ENCODE measurements at regions not wholly inside any gene's neighbourhood (a gene's known extent, or its start where the extent isn't known, plus 50 kb on each side); places are given as distances from the start of the nearest gene placed in this dataset.
"Not testable (repeated sequence)": the region's sequence is repeated elsewhere in the genome, so short reads cannot be mapped to it uniquely, and the experiment has no call there.

GRCh38 chr20:7171911-7172310 is 404.4 kb downstream of the BMP2 start:
- DNase-seq (ENCODE audit: low spot score) = peak; percentile 89

DNA sequence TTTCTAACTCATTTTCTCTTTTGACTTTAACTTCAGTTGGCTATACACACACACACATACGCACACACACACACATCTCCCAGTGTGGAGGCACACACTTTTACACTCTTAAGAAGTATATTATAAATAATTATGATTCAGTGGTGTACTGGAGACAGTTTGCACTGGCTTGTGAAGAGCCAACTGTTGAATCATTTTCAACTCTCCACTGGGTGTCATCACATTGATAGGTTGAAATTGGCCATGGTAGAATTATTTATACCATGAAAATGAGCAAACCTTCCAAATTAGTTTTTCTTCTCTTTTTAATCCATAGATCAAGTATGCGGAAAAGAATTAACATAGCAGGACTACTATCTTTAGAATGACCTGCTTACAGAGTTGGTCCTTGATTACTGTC is 407.1 kb downstream of the BMP2 start:
- DNase-seq (ENCODE audit: low spot score) = no peak

DNA sequence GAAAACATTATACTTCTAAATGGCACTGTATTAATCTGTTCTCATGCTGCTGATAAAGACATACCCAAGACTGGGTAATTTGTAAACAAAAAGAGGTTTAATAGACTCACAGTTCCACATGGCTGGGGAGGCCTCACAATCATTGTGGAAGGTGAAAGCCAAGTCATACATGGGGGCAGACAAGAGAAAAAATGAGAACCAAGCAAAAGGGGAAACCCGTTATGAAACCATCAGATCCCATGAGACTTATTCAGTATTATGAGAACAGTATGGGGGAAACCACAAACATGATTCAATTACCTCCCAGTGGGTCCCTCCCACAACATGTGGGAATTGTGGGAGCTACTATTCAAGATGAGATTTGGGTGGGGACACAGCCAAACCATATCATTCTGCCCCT is 408.3 kb downstream of the BMP2 start:
- not testable (repeated sequence) for DNase-seq (ENCODE audit: low spot score)

GRCh38 chr20:7178004-7178403 is 410.5 kb downstream of the BMP2 start:
- DNase-seq (ENCODE audit: low spot score) = no peak

- DNase-seq (ENCODE audit: low spot score) = peak; percentile 13
Measured at GRCh38 chr20:7180256-7181045, 413.0 kb downstream of the BMP2 start.

- DNase-seq (ENCODE audit: low spot score) = no peak
Measured at GRCh38 chr20:7189231-7189630, 421.7 kb downstream of the BMP2 start.

DNA sequence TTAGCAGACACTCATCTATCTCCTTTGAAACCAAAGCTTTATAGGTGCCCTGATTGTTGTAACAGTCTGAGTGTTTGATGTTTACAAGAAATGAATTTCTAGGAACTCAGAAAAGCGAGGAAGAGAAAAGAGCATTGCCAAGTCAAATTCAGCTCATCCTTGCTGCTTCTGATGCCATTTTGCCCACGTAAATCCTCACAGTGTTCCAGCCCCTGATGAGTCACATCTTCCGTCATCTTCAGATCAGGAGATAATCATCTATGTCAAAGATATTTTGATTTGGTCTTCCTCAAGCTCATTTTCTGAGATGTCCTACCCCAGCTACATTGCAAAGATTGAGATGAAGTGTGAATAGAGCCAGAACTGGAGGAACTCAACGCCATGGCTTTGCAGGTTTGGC is 426.2 kb downstream of the BMP2 start:
- DNase-seq (ENCODE audit: low spot score) = no peak

DNA sequence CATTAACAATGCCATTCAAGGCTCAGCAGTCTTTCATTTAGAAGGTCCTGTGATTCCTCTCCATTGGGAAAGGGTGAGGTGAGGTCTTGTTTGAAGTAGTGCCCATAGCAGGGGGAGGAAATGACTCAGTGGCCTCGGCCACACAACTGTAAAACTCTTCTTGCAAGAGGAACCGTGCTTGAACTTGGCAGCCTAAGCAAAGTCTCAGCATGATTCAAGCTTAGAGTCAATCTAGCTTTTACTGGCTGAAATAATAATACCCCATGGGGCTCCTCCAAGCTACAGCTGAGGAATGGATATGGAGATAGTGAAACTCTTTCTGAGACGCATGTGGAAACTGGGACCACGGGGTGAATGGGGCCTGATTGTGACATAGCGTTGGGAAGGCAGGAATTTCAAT is 428.2 kb downstream of the BMP2 start:
- DNase-seq (ENCODE audit: low spot score) = peak; percentile 83

GRCh38 chr20:7196481-7196880 is 429.0 kb downstream of the BMP2 start:
- peak; percentile 33 for DNase-seq (ENCODE audit: low spot score)

DNA sequence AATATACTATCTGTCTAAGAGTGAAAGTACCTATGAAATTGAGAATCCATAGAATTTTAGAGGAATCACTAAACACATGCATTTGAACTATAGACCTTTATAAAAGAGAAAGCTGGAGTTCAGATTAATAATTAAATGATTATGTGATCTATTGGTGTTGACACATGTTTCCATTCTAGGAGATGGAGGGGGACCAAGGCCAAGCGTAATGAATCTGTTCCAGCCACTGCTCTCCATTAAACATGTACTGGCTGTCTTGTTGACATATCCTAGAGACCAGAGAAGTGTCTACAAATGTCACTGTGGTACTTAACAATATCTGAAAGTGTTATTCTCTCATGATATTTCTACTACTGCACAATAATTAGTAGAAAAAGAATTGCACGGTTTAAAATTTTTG is 432.4 kb downstream of the BMP2 start:
- DNase-seq (ENCODE audit: low spot score) = no peak

GRCh38 chr20:7207186-7207798 is 439.8 kb downstream of the BMP2 start:
- no peak for DNase-seq (ENCODE audit: low spot score)

DNA sequence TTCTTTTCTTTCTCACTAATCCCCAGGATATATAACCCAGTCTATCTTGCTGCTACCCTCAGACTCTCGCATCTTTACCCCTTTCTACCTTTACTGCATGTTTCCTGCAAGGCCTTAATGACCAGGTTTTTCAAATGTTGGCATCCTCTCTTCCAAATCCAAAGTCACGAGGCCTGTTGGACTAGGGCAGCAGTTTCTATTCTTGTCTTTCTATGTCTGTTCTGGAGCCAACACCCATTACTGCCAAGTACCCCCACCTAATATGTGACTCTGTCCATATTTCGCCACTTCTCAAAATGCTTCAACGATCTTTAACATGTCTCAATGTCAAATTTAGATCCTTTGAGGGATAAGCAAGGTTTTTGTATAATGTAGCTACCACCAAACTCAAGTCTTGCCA is 443.4 kb downstream of the BMP2 start:
- no peak for DNase-seq (ENCODE audit: low spot score)

DNA sequence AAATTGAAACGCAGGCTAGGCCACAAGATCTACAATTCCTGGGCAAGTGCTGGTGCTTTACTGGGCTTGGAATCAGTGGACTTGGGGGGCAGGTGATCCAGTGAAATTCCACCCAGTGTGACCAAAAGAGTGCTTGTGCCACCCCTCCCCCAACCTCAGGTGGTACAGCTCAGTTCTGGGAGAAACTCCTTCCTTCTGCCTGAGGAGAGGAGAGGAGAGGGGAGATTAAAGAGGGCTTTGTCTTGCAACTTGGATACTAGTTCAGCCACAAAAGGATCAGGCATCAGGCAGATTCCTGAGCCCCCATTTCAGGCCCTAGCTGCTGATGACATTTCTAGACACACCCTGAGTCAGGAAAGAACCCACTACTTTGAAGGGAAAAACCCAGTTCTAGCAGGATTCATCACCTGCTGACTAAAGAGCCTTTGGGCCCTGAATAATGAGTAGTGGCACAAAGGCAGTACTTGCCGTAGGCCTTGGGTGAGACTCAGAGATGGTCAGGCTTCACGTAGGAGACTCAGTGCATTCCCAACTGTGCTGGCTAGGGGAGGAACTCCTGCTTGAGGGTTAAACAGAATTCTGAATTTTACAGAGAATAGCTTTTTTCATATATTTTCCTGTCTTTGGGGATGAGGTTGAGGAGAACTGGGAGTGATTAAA is 446.7 kb downstream of the BMP2 start:
- DNase-seq (ENCODE audit: low spot score) = no peak

DNA sequence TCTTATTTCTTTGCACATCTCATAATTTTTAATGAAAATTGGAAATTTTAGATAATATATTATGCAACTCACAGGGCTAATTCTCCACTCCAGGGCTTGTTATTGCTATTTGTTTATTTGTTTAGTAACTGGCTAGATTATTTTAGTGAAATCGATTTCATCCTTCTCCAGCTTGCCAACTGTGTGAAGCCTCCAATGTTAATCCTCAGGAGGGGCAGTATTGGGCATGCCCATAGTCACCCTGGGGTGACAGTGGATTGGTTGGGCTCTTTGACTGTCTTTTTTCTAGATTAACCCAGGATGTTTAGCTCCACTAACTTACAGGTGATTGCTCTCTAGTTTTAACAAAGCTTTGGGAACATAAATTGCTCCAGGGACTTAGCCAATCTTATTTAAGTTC is 450.1 kb downstream of the BMP2 start:
- no peak for DNase-seq (ENCODE audit: low spot score)

DNA sequence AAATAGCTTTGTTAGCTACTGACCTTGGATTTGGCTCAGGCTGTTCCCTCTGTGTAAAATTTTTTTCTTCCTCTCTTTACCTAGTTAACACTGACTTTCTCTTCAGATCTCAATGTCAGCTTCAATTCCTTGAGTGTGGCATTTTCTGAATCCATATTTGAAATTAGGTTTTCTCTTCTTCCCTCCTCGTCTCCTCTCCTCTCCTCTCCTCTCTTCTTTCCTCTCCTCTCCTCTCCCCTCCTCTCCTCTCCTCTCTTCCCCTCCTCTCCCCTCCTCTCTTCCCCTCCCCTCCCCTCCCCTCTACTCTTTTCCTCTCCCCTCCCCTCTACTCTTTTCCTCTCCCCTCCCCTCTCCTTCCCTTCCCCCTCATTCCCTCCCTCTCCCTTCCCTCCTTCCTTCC is 453.3 kb downstream of the BMP2 start:
- no peak for DNase-seq (ENCODE audit: low spot score)

DNA sequence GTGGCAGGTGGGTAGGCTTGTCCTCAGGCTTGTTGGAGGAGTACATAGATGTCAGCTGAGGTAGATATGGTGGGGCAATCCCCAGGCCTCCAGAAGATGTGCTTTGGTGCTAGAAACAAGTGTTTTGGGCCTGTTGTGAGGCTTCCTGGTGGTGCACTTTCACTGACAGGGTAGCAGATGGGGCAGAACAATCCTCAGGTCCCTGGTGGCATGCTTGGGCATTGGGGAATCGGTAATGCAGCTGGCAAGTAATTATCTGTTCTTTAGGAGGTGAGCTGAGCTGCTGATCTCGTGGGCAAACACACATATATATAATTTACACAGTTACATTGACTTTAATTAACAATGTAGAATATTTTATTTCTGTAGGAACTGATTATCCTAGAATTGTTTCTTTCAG is 458.7 kb downstream of the BMP2 start:
- DNase-seq (ENCODE audit: low spot score) = no peak

DNA sequence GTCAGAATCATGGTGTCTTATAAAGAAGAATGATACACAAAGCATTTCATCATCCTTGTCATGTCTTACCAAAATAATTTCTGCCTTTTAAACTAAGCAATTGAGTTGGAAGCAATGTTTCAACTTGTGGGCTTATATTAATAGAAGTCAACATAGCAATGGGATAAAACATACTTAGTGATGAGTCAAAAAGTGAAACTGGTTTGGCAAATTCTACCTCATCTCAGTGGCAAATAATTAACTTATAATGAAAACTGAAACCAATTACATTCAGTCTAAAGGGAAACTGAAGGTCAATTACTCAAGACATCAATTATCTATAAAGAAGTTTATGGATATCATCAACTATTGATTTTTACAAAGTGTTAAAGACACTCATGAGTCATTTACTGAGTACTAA is 463.8 kb downstream of the BMP2 start:
- DNase-seq (ENCODE audit: low spot score) = no peak

GRCh38 chr20:7232796-7233195 is 465.3 kb downstream of the BMP2 start:
- DNase-seq (ENCODE audit: low spot score) = no peak

GRCh38 chr20:7237251-7237650 is 469.8 kb downstream of the BMP2 start:
- DNase-seq (ENCODE audit: low spot score) = no peak

DNA sequence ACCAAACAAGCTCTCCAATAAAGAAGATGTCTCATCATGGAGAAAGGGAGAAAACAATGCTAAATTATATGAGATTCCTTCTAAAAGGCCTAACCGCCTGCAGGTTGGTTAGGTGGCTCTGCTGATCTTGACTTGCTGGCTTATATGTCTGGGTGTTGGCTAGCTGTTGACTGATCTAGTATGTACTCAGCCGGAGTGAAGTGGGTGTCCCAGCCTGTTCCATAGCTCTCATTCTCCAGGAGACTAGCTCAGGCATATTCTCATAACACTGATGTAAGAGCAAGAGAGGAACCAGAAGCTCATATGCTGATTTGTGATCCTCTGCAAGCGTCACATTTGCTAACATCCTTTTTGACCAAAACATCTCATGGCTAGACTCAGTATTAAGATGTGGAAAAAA is 473.0 kb downstream of the BMP2 start:
- no peak for DNase-seq (ENCODE audit: low spot score)

DNA sequence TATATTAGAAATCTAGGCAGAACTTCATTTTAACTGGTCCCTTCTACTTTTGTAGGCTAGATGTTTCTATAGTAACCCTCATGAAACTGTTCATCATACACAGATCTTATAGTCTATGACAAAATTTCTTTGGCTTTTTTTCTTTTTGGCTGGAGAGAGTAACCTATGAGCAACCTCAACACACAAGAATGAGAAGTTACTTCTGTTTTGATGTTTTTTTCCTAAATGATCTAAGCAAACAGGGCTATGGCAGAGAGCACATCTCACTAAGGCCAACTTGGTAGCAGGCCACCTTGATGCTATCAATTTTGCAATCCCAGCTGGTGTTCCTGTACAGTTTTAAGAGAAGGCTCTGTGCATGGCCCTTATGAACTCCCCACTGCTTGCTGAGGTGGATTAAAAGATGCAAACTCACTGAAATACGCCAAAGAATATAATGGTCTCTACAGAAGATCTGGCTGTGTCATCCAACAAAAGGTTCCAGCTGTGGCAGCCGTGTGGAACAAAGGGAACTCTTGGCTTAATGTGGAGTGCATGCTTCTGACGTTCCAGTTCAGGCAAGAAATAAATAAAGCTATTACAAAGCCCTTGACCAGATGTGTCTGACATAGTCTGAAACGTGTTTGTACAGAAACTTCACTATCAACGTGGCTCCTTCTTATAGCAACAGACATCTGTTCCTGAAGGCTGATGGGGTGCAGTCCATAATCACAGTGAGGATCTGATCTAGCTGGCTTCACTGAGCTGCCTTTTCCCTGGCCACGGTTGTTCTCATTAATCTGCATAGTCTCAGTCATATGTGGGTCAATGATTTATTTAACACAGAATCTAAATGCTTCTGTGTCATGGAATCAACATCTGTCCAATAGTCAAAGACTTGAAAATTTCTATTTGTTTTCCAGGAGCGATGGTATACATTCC is 481.1 kb downstream of the BMP2 start:
- no peak for DNase-seq (ENCODE audit: low spot score)

DNA sequence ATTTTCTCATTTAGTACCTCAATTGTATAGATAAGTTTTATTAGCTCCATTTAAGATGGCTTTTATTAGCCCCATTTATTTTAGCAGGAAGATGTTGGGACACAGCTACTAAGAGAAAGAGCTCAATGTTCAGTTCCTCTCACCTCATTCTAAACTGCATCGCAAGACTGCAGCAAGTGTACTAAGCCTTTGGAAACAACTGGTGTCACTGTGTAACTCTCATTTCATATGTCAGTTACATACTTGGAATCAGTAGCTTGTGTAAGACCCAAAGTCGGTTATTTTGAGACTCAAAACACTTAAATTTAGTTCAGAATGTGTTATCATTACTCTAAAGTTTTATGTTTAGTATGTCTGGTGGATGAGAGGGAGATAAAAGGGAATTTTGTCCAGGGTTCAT is 482.9 kb downstream of the BMP2 start:
- no peak for DNase-seq (ENCODE audit: low spot score)

All from H4 (cell line).